Keratinocyte (primary cell): ENCODE measurements at regions not wholly inside any gene's neighbourhood (a gene's known extent, or its start where the extent isn't known, plus 50 kb on each side); places are given as distances from the start of the nearest gene placed in this dataset.

ENCODE experiments used
- DNase-seq: peaks from one replicate; pipeline ENCODE4 v3.0.0-alpha.2; 2011; ENCODE audit warnings: low read depth, missing footprints, low spot score
- FAIRE-seq: peaks from 2 replicates; lab custom pipeline; 2011; peaks lifted over from hg19 to GRCh38; lab: Jason Lieb, UNC
- H2AFZ ChIP-seq: 2 replicates; pipeline ENCODE4 v1.6.0; 2012; ENCODE audit warnings: low read length, control low read depth, inconsistent platforms; ENCODE audit not compliant: control insufficient read depth
- H3K27ac ChIP-seq: 2 replicates; pipeline ENCODE4 v1.5.1; 2011; ENCODE audit warnings: low read length; ENCODE audit not compliant: control insufficient read depth, insufficient read depth
- H3K27me3 ChIP-seq: 3 replicates; pipeline ENCODE4 v1.6.0; 2011; ENCODE audit warnings: low read length; ENCODE audit not compliant: control insufficient read depth, insufficient read depth; ENCODE audit errors: extremely low read depth
- H3K36me3 ChIP-seq, 2 experiments: 2 replicates in 1 of 2; 3 replicates in 1 of 2; pipeline ENCODE4 v1.5.1; 2011; ENCODE audit warnings: low read length in 2 of 2, mild to moderate bottlenecking in 1 of 2; ENCODE audit not compliant: control insufficient read depth in 2 of 2, insufficient read depth in 2 of 2; ENCODE audit errors: extremely low read depth in 1 of 2
- H3K4me1 ChIP-seq: 3 replicates; pipeline ENCODE4 v1.5.1; 2011; ENCODE audit warnings: low read length; ENCODE audit not compliant: control insufficient read depth, insufficient read depth; ENCODE audit errors: extremely low read depth
- H3K4me2 ChIP-seq: 3 replicates; pipeline ENCODE4 v1.6.0; 2011; ENCODE audit warnings: low read depth, low read length; ENCODE audit not compliant: control insufficient read depth, insufficient read depth; ENCODE audit errors: extremely low read depth
- H3K4me3 ChIP-seq, 3 experiments: fragments of 200-600 bp in 1 of 3; sonication (generic) in 1 of 3; 2 replicates in 2 of 3; 3 replicates in 1 of 3; pipeline ENCODE4 v1.5.1; 2011 to 2016; ENCODE audit warnings: low read length in 3 of 3, mild to moderate bottlenecking in 3 of 3, control low read depth in 2 of 3, inconsistent platforms in 1 of 3, low read depth in 1 of 3, mixed read lengths in 1 of 3, mixed run types in 1 of 3, moderate library complexity in 1 of 3; ENCODE audit not compliant: control insufficient read depth in 2 of 3, insufficient read depth in 2 of 3; ENCODE audit errors: extremely low read depth in 1 of 3
- H3K79me2 ChIP-seq: 2 replicates; pipeline ENCODE4 v1.6.0; 2012; ENCODE audit warnings: low read length; ENCODE audit not compliant: control insufficient read depth, insufficient read depth
- H3K9ac ChIP-seq: 3 replicates; pipeline ENCODE4 v1.6.0; 2011; ENCODE audit warnings: low read length; ENCODE audit not compliant: control insufficient read depth, insufficient read depth; ENCODE audit errors: extremely low read depth
- H3K9me1 ChIP-seq: 3 replicates; pipeline ENCODE4 v1.6.0; 2011; ENCODE audit warnings: low read length; ENCODE audit not compliant: control insufficient read depth, insufficient read depth; ENCODE audit errors: extremely low read depth
- H3K9me3 ChIP-seq: 2 replicates; pipeline ENCODE4 v1.5.1; 2012; ENCODE audit warnings: low read depth, low read length; ENCODE audit not compliant: control insufficient read depth
- H4K20me1 ChIP-seq: 3 replicates; pipeline ENCODE4 v1.6.0; 2011; ENCODE audit warnings: low read length; ENCODE audit not compliant: control insufficient read depth, insufficient read depth; ENCODE audit errors: extremely low read depth
- EZH2 ChIP-seq: IDR thresholded peaks from one replicate; pipeline ENCODE4 v1.6.1; 2012; ENCODE audit warnings: inconsistent platforms, mild to moderate bottlenecking, low read length, moderate library complexity
- dilution Hi-C: fragments of 300-500 bp; cut with MboI; formaldehyde crosslinking; loops from one replicate; pipeline ENCODE4 v1.7.0; 2020; ENCODE audit warnings: low sequenced_read_pairs; ENCODE audit not compliant: extremely low pct_ligation_motif_present
- TF ChIP-seq, protein P1 (sequence below), 3 experiments: IDR thresholded peaks in 1 of 3; conservative IDR thresholded peaks in 1 of 3; optimal IDR thresholded peaks in 1 of 3; 2 replicates in 2 of 3; 3 replicates in 1 of 3; pipeline versions ENCODE3 to v1.5.1; 2011; ENCODE audit warnings: low read length in 3 of 3, mild to moderate bottlenecking in 3 of 3, moderate library complexity in 2 of 3, control low read depth in 1 of 3, inconsistent platforms in 1 of 3; ENCODE audit not compliant: insufficient read depth in 2 of 3; ENCODE audit errors: extremely low read depth in 1 of 3

DNA sequence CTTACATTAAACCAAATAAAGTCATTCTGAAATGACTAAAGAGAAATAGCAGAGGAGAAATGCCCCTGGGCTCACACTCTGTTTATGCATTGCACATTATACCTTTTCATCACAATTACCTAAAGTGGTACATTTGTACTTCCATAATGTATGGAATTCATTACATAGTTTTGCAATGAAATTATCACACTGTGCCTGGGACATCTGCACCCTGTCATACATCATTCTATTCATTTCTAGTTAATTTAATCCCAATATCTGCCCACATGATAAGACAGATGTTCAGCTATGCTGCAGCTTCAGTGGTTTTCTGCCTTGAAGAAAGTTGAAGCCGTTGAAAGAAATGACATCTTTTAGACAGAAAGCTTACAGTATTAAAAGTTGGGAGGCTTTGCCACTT is 580.0 kb downstream of the SOX6 start:
- FAIRE-seq, result no peak

GRCh38 chr11:15779518-15779917 is 576.8 kb downstream of the SOX6 start:
- dilution Hi-C loops, result no loop called here
- Histone ChIP-seq H3K79me2 (no peaks in the 10 kb centered on the region), H4K20me1 (no peaks in the 10 kb centered on the region), H3K4me1 (peaks cover 18% of the 10 kb centered on the region), H3K27me3 (peaks cover 3% of the 10 kb centered on the region), H3K27ac (no peak overlapping the region), H3K4me3 (no peak overlapping the region), H3K9me1 (no peaks in the 10 kb centered on the region), H3K9me3 (no peaks in the 10 kb centered on the region), H3K9ac (no peak overlapping the region), H2AFZ (no peak overlapping the region), H3K36me3 (no peaks in the 10 kb centered on the region), H3K4me2 (no peak overlapping the region)
- TF ChIP-seq, protein P1, sequence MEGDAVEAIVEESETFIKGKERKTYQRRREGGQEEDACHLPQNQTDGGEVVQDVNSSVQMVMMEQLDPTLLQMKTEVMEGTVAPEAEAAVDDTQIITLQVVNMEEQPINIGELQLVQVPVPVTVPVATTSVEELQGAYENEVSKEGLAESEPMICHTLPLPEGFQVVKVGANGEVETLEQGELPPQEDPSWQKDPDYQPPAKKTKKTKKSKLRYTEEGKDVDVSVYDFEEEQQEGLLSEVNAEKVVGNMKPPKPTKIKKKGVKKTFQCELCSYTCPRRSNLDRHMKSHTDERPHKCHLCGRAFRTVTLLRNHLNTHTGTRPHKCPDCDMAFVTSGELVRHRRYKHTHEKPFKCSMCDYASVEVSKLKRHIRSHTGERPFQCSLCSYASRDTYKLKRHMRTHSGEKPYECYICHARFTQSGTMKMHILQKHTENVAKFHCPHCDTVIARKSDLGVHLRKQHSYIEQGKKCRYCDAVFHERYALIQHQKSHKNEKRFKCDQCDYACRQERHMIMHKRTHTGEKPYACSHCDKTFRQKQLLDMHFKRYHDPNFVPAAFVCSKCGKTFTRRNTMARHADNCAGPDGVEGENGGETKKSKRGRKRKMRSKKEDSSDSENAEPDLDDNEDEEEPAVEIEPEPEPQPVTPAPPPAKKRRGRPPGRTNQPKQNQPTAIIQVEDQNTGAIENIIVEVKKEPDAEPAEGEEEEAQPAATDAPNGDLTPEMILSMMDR (optimal IDR thresholded peaks at IDR 0.05 in 1 of 3, IDR thresholded peaks at IDR 0.05 in 1 of 3, conservative IDR thresholded peaks at IDR 0.05 in 1 of 3; ENCODE audit: extremely low read depth in 1 of 3, insufficient read depth in 2 of 3, low read length in 3 of 3), result no peak
- no peak for TF ChIP-seq EZH2
- no peak for DNase-seq
- FAIRE-seq, result no peak

More for the DNA sequence above, 580.0 kb downstream of the SOX6 start:
- Histone ChIP-seq H3K9ac (no peak overlapping the region), H3K9me3 (no peaks in the 10 kb centered on the region), H3K4me2 (no peak overlapping the region), H3K4me3 (no peak overlapping the region), H3K79me2 (no peaks in the 10 kb centered on the region), H3K27me3 (peaks cover 4% of the 10 kb centered on the region), H3K36me3 (no peaks in the 10 kb centered on the region), H3K9me1 (no peaks in the 10 kb centered on the region), H3K4me1 (no peaks in the 10 kb centered on the region), H4K20me1 (no peaks in the 10 kb centered on the region), H3K27ac (no peak overlapping the region), H2AFZ (no peak overlapping the region)
- no peak for DNase-seq
- dilution Hi-C loops, result no loop called here
- TF ChIP-seq EZH2, result no peak
- TF ChIP-seq, protein P1 (optimal IDR thresholded peaks at IDR 0.05 in 1 of 3, IDR thresholded peaks at IDR 0.05 in 1 of 3, conservative IDR thresholded peaks at IDR 0.05 in 1 of 3; ENCODE audit: extremely low read depth in 1 of 3, insufficient read depth in 2 of 3, low read length in 3 of 3), result no peak
